Activated T-cell treated with anti-CD3 and anti-CD28 coated beads, Interleukin-2, amount 50 U/mL, for 72 hours (primary cell): ENCODE measurements at regions not wholly inside any gene's neighbourhood (a gene's known extent, or its start where the extent isn't known, plus 50 kb on each side); places are given as distances from the start of the nearest gene placed in this dataset.
"Not testable (repeated sequence)": the region's sequence is repeated elsewhere in the genome, so short reads cannot be mapped to it uniquely, and the experiment has no call there.

ENCODE experiments used
- ATAC-seq, 2 donors: fragments of 150-1000 bp; cut with Tn5 transposase; replicated peaks in 1 of 2; 2 replicates each; pipeline ENCODE4 v1.10.0; 2021; ENCODE audit warnings: moderate library complexity in 2 of 2, mild to moderate bottlenecking in 1 of 2
- DNase-seq, 2 donors: peaks; one replicate each; pipeline ENCODE4 v3.0.0; 2021 to 2022; ENCODE audit warnings: mixed read lengths in 1 of 2
- H3K27ac Mint-ChIP-seq: one replicate; pipeline ENCODE4 v1.8.0; 2022; ENCODE audit warnings: mild to moderate bottlenecking, moderate library complexity, mixed read lengths
- H3K27me3 Mint-ChIP-seq: one replicate; pipeline ENCODE4 v1.8.0; 2022; ENCODE audit warnings: low read depth, mixed read lengths
- H3K36me3 Mint-ChIP-seq, 2 donors: one replicate each; pipeline ENCODE4 v1.8.0; 2022; ENCODE audit warnings: mixed read lengths in 2 of 2, mild to moderate bottlenecking in 1 of 2; ENCODE audit not compliant: insufficient read depth in 2 of 2
- H3K4me1 Mint-ChIP-seq: one replicate; pipeline ENCODE4 v1.8.0; 2022; ENCODE audit warnings: low read depth, mixed read lengths
- H3K4me3 Mint-ChIP-seq, 2 donors: one replicate each; pipeline ENCODE4 v1.8.0; 2022; ENCODE audit warnings: mild to moderate bottlenecking in 2 of 2, mixed read lengths in 2 of 2, moderate library complexity in 2 of 2
- H3K9me3 Mint-ChIP-seq, 2 donors: one replicate each; pipeline ENCODE4 v1.8.0; 2022; ENCODE audit warnings: mixed read lengths in 2 of 2

GRCh38 chr21:9036966-9037587 lies 1484.3 kb upstream of the TPTE start:
- H3K27me3 Mint-ChIP-seq, H3K4me3 Mint-ChIP-seq, DNase-seq, H3K27ac Mint-ChIP-seq, H3K4me1 Mint-ChIP-seq, H3K36me3 Mint-ChIP-seq, ATAC-seq, H3K9me3 Mint-ChIP-seq: not testable (repeated sequence)

- H3K4me3 Mint-ChIP-seq, H3K27ac Mint-ChIP-seq, DNase-seq, H3K4me1 Mint-ChIP-seq, ATAC-seq, H3K9me3 Mint-ChIP-seq, H3K36me3 Mint-ChIP-seq, H3K27me3 Mint-ChIP-seq: not testable (repeated sequence)
Measured at GRCh38 chr21:9037588-9038544, 1483.5 kb upstream of the TPTE start.

DNA sequence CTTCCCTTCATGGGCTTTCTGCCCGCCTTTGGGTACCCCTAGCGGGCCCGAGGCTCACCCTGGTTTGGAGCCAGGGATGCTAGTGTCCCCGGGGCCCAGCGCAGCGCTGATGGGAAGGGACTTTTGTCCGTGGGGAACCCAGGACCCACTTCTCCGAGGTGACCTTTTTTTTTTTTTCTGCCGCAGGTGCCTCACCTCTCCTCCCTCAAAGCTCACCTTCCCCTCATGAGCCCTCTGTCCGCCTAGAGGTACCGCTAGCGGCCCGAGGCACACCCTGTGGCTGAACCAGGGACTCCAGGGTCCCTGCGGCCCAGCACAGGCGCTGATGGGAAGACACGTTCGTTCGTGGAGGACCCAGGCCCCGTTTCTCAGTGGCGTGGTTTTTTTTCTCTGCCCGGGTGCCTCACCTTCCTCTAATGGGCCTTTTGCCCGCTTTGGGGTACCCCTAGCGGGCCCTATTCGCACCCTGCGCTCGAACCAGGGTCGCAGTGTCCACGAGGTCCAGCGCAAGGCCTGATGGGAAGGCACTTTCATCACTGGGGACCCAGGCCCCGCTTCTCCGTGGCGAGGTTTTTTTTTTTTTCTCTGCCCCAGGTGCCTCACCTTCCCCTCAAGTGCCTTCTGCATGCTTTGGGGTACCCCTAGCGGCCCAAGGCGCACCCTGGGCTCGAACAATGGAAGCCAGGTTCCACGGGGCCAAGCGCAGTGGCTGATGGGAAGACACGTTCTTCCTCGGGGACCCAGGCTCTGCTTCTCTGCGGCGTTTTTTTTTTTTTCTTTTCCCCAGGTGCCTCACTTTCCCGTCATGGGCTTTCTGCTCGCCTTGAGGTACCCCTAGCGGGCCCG lies 1481.6 kb upstream of the TPTE start:
- H3K4me3 Mint-ChIP-seq, H3K36me3 Mint-ChIP-seq, H3K9me3 Mint-ChIP-seq, ATAC-seq, H3K4me1 Mint-ChIP-seq, H3K27me3 Mint-ChIP-seq, H3K27ac Mint-ChIP-seq, DNase-seq: not testable (repeated sequence)

- H3K36me3 Mint-ChIP-seq, H3K4me3 Mint-ChIP-seq, H3K9me3 Mint-ChIP-seq, H3K27ac Mint-ChIP-seq, H3K27me3 Mint-ChIP-seq, H3K4me1 Mint-ChIP-seq, DNase-seq, ATAC-seq: not testable (repeated sequence)
Measured at GRCh38 chr21:9040406-9040805, 1481.0 kb upstream of the TPTE start.

DNA sequence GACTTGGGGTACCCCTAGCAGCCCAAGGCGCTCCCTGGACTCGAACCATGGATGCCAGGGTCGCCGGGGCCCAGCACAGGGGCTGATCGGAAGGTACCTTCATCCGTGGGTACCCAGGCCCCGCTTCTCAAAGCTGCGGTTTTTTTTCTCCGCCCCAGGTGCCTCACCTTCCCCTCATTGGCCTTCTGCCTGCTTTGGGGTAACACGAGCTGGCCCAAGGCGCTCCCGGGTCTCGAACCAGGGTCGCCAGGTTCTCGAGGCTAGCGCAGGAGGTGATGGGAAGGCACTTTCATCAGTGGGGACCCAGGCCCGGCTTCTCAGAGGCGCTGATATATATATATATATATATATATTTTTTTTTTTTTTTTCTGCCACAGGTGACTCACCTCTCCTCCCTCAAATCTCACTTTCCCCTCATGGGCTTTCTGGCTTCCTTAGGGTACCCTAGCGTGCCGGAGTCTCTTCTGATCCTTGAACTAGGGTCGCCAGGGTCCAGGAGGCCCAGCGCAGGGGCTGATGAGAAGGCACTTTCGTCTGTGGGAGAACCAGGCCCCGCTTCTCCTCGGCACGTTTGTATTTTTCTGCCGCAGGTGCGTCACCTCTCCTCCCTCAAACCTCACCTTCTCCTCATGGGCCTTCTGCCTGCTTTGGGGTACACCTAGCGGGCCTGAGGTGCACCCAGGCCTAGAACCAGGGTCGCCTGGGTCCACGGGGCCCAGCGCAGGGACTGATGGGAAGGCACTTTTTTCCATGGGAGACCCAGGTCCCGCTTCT lies 1480.0 kb upstream of the TPTE start:
- not testable (repeated sequence) for H3K4me3 Mint-ChIP-seq, H3K27me3 Mint-ChIP-seq, H3K36me3 Mint-ChIP-seq, H3K9me3 Mint-ChIP-seq, H3K27ac Mint-ChIP-seq, H3K4me1 Mint-ChIP-seq, DNase-seq, ATAC-seq

DNA sequence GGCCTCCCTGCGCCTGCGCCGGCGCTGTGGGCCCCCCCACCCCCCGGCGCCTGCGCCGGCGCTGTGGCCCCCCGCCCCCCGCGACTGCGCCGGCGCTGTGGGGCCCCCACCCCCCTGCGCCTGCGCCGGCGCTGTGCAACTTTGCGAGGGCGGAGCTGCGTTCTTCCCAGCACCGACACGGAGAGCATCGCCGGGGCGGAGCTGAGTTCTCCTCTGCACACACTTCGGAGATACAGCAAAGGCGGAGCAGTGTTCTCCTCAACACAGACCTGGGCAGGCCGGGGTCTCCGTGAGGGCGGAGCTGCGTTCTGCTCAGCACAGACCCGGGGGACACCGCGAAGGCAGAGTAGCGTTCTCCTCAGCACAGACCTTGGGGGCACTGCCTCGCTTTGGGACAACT lies 1478.3 kb upstream of the TPTE start:
- DNase-seq, ATAC-seq: not testable (repeated sequence)

DNA sequence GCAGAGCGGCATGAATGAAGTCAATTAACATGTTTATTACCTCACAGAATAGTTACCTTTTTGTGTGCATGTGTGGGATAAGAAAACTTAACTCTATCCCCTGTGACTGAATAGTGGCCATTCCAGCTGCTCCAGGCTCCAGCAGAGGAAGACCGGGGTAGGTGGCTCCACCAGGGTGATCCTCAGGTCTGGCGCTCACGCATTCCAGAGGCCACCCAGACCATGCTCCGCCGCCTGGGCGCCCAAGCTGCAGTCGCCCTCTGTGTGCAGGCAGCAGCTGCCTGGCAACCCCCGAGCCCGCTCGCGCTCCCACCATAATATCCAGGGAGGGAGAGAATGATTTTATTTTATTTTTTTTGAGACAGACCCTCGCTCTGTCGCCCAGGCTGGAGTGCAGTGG lies 1474.5 kb upstream of the TPTE start:
- not testable (repeated sequence) for H3K27me3 Mint-ChIP-seq, H3K9me3 Mint-ChIP-seq, H3K4me1 Mint-ChIP-seq, H3K36me3 Mint-ChIP-seq, H3K27ac Mint-ChIP-seq, H3K4me3 Mint-ChIP-seq, DNase-seq, ATAC-seq

More for the DNA sequence above, 1478.3 kb upstream of the TPTE start:
- not testable (repeated sequence) for H3K4me1 Mint-ChIP-seq, H3K9me3 Mint-ChIP-seq, H3K4me3 Mint-ChIP-seq, H3K36me3 Mint-ChIP-seq, H3K27ac Mint-ChIP-seq, H3K27me3 Mint-ChIP-seq

- not testable (repeated sequence) for H3K4me3 Mint-ChIP-seq, ATAC-seq, H3K36me3 Mint-ChIP-seq, H3K9me3 Mint-ChIP-seq, H3K4me1 Mint-ChIP-seq, H3K27ac Mint-ChIP-seq, DNase-seq, H3K27me3 Mint-ChIP-seq
Measured at GRCh38 chr21:9067515-9067914, 1453.9 kb upstream of the TPTE start.

DNA sequence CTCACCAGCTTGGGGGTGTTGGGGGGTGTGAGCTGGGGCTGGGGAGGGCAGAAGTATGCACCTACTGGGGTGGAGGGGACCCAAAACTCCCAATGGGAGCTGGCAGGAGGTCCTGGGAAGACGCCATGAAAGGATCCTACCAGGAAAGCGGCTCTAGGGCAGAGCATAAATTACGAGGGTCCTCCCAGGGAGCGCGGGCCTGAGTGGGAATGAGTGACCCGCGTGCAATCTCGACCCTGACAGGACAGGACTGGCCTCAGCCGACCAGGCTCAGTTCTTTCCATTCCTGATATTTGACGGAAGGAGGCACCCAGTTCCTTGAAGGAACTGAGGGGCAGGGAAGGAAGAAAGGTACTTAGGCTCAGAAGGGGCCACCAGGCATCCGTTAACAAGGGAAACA lies 1452.8 kb upstream of the TPTE start:
- H3K36me3 Mint-ChIP-seq, H3K4me1 Mint-ChIP-seq, H3K27me3 Mint-ChIP-seq, H3K9me3 Mint-ChIP-seq, DNase-seq, H3K27ac Mint-ChIP-seq, H3K4me3 Mint-ChIP-seq, ATAC-seq: not testable (repeated sequence)

GRCh38 chr21:9070703-9071102 lies 1450.7 kb upstream of the TPTE start:
- not testable (repeated sequence) for H3K4me3 Mint-ChIP-seq, ATAC-seq, H3K9me3 Mint-ChIP-seq, H3K27ac Mint-ChIP-seq, H3K27me3 Mint-ChIP-seq, H3K36me3 Mint-ChIP-seq, H3K4me1 Mint-ChIP-seq
- DNase-seq = peak in 1 of 2 donors; percentile 3

DNA sequence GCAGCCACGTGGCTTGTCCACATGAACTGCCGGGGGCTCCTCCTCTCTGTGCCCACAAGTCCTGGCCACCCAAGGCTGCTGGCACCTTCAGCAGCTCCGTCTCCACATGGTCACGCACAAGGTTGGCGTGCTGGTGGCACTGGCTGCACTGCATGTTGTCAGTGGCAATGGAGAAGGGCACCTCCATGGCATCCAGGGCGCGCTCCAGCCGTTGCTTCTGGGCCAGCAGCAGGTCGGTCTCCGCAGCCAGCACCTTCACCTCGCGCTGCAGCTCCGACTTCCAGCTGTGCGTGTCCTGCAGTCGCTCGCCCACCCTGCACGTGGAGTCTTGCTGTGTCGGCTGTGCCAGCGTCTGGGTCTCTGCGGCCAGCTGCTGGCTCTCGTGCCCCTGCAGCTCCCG lies 1448.4 kb upstream of the TPTE start:
- not testable (repeated sequence) for H3K9me3 Mint-ChIP-seq, H3K36me3 Mint-ChIP-seq, H3K27me3 Mint-ChIP-seq, DNase-seq, H3K4me1 Mint-ChIP-seq, H3K27ac Mint-ChIP-seq, H3K4me3 Mint-ChIP-seq, ATAC-seq

DNA sequence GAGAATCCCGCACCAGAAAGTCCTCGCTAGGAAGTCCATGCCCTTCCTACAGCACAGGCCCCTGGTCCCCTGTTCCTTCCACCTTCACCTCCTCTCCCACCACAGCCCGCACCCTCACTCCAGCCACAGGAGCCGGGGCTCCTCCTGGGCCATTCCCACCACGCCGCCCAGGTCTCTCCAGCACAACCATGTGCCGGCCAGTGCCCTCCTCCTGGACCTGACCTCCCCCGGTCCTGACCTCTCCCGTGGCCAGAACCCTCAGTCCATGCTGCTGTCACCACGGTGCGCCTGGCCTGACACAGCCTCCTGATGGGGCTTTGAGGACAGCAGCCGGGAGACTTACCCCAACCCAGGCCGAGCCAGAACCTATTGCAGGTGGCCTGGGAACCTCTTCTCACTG lies 1446.6 kb upstream of the TPTE start:
- H3K27me3 Mint-ChIP-seq, H3K9me3 Mint-ChIP-seq, DNase-seq, H3K36me3 Mint-ChIP-seq, H3K4me3 Mint-ChIP-seq, H3K4me1 Mint-ChIP-seq, H3K27ac Mint-ChIP-seq, ATAC-seq: not testable (repeated sequence)
